ENCODE measurements at regions not wholly inside any gene's neighbourhood (a gene's known extent, or its start where the extent isn't known, plus 50 kb on each side); places are given as distances from the start of the nearest gene placed in this dataset.

DNA sequence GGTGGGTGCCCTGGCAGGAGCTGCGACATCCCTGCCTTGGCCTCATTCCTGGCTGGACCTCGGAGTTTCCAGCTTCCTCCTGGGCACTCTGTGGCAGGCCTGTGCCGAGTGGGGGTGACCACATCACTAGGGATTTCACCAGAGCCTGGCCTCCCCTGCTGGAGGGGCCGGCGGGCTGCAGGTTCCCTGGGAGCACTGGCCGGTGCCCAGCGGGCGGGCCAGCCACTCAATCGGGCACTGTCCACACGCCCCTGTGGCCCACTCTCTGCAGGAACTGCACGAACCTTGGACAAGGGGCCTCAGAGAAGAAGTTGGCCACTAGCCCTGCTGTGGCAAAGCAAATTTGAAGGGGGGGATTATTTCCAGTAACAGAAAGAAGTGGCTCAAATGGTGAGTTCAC is 110.7 kb upstream of the APCDD1 start:
- Histone ChIP-seq H3K9ac (ENCODE audit: low read length) (no peak overlapping the region), H4K20me1 (ENCODE audit: insufficient read depth) (no peaks in the 10 kb centered on the region), H3K4me3 (ENCODE audit: low read length) (no peak overlapping the region), H3K36me3 (ENCODE audit: insufficient read depth, low read length) (no peaks in the 10 kb centered on the region), H3K9me2 (ENCODE audit: insufficient read depth, low read length) (no peaks in the 10 kb centered on the region), H2AFZ (ENCODE audit: low read depth, low read length) (no peak overlapping the region), H3K79me2 (replicated peaks; ENCODE audit: insufficient read depth, low read length) (no peaks in the 10 kb centered on the region), H3F3A (ENCODE audit: insufficient read depth, low read length, poor library complexity, severe bottlenecking) (no peaks in the 10 kb centered on the region), H3K27me3 (ENCODE audit: insufficient read depth, low read depth, low read length) (no peaks in the 10 kb centered on the region), H3K27ac (ENCODE audit: low read length) (no peak overlapping the region), H3K9me3 (ENCODE audit: low read length) (no peaks in the 10 kb centered on the region), H3K4me2 (ENCODE audit: low read length) (no peak overlapping the region)
- no peak for TF ChIP-seq MXI1 (conservative IDR thresholded peaks at IDR 0.05; ENCODE audit: poor library complexity, severe bottlenecking)
- TF ChIP-seq EZH2 (IDR thresholded peaks at IDR 0.05; ENCODE audit: borderline replicate concordance, insufficient read depth, low read length, poor library complexity, severe bottlenecking) = no peak
- no peak for TF ChIP-seq EP300 (conservative IDR thresholded peaks at IDR 0.05; ENCODE audit: poor library complexity, severe bottlenecking)
- TF ChIP-seq SMC3 (conservative IDR thresholded peaks at IDR 0.05; ENCODE audit: poor library complexity) = no peak
- TF ChIP-seq, protein P1, sequence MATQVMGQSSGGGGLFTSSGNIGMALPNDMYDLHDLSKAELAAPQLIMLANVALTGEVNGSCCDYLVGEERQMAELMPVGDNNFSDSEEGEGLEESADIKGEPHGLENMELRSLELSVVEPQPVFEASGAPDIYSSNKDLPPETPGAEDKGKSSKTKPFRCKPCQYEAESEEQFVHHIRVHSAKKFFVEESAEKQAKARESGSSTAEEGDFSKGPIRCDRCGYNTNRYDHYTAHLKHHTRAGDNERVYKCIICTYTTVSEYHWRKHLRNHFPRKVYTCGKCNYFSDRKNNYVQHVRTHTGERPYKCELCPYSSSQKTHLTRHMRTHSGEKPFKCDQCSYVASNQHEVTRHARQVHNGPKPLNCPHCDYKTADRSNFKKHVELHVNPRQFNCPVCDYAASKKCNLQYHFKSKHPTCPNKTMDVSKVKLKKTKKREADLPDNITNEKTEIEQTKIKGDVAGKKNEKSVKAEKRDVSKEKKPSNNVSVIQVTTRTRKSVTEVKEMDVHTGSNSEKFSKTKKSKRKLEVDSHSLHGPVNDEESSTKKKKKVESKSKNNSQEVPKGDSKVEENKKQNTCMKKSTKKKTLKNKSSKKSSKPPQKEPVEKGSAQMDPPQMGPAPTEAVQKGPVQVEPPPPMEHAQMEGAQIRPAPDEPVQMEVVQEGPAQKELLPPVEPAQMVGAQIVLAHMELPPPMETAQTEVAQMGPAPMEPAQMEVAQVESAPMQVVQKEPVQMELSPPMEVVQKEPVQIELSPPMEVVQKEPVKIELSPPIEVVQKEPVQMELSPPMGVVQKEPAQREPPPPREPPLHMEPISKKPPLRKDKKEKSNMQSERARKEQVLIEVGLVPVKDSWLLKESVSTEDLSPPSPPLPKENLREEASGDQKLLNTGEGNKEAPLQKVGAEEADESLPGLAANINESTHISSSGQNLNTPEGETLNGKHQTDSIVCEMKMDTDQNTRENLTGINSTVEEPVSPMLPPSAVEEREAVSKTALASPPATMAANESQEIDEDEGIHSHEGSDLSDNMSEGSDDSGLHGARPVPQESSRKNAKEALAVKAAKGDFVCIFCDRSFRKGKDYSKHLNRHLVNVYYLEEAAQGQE (IDR thresholded peaks at IDR 0.05; ENCODE audit: borderline replicate concordance) = no peak
- no peak for TF ChIP-seq POLR2AphosphoS5 (IDR thresholded peaks at IDR 0.05)
- TF ChIP-seq TAF1 (IDR thresholded peaks at IDR 0.05; ENCODE audit: low read depth) = no peak
- no peak for TF ChIP-seq CTCF (IDR thresholded peaks at IDR 0.05; ENCODE audit: poor library complexity, severe bottlenecking)
- TF ChIP-seq RAD21 (conservative IDR thresholded peaks at IDR 0.05) = no peak

GRCh38 chr18:10346749-10347415 is 107.6 kb upstream of the APCDD1 start:
- no peak for TF ChIP-seq EZH2 (IDR thresholded peaks at IDR 0.05; ENCODE audit: borderline replicate concordance, insufficient read depth, low read length, poor library complexity, severe bottlenecking)
- TF ChIP-seq CTCF (IDR thresholded peaks at IDR 0.05; ENCODE audit: poor library complexity, severe bottlenecking) = no peak
- TF ChIP-seq TAF1 (IDR thresholded peaks at IDR 0.05; ENCODE audit: low read depth) = no peak
- no peak for TF ChIP-seq SMC3 (conservative IDR thresholded peaks at IDR 0.05; ENCODE audit: poor library complexity)
- TF ChIP-seq, protein P1 (IDR thresholded peaks at IDR 0.05; ENCODE audit: borderline replicate concordance) = no peak
- no peak for TF ChIP-seq POLR2AphosphoS5 (IDR thresholded peaks at IDR 0.05)
- TF ChIP-seq MXI1 (conservative IDR thresholded peaks at IDR 0.05; ENCODE audit: poor library complexity, severe bottlenecking) = no peak
- TF ChIP-seq EP300 (conservative IDR thresholded peaks at IDR 0.05; ENCODE audit: poor library complexity, severe bottlenecking) = no peak
- no peak for TF ChIP-seq RAD21 (conservative IDR thresholded peaks at IDR 0.05)
- no peak overlapping the region for H3K27ac ChIP-seq (ENCODE audit: low read length)

More at GRCh38 chr18:10346749-10347415, 107.6 kb upstream of the APCDD1 start:
- H3K4me3 ChIP-seq (ENCODE audit: low read length) = no peak overlapping the region
- no peaks in the 10 kb centered on the region for H3K79me2 ChIP-seq (replicated peaks; ENCODE audit: insufficient read depth, low read length)
- no peak overlapping the region for H3K9ac ChIP-seq (ENCODE audit: low read length)
- no peaks in the 10 kb centered on the region for H3K9me2 ChIP-seq (ENCODE audit: insufficient read depth, low read length)
- H2AFZ ChIP-seq (ENCODE audit: low read depth, low read length) = no peak overlapping the region
- no peaks in the 10 kb centered on the region for H3K9me3 ChIP-seq (ENCODE audit: low read length)
- H3K36me3 ChIP-seq (ENCODE audit: insufficient read depth, low read length) = no peaks in the 10 kb centered on the region
- no peaks in the 10 kb centered on the region for H3K27me3 ChIP-seq (ENCODE audit: insufficient read depth, low read depth, low read length)
- H4K20me1 ChIP-seq (ENCODE audit: insufficient read depth) = no peaks in the 10 kb centered on the region
- no peaks in the 10 kb centered on the region for H3F3A ChIP-seq (ENCODE audit: insufficient read depth, low read length, poor library complexity, severe bottlenecking)
- no peak overlapping the region for H3K4me2 ChIP-seq (ENCODE audit: low read length)
